B cell (primary cell): ENCODE measurements at regions not wholly inside any gene's neighbourhood (a gene's known extent, or its start where the extent isn't known, plus 50 kb on each side); places are given as distances from the start of the nearest gene placed in this dataset.

Source experiments
- ATAC-seq: fragments of 200-7000 bp; cut with Tn5 transposase; one replicate; pipeline ENCODE4 v1.10.0; 2021; ENCODE audit warnings: low read depth, mild to moderate bottlenecking, moderate number of reproducible peaks, moderate library complexity
- CTCF ChIA-PET: fragments of 350-600 bp; sonication (Branson Sonifier 250); formaldehyde crosslinking; loops from one replicate; lab custom pipeline; 2021; ENCODE audit warnings: antibody characterized with exemption, inconsistent platforms; lab: Charles Lee
- POLR2A ChIA-PET: fragments of 350-600 bp; sonication (Branson Sonifier 250); formaldehyde crosslinking; loops from one replicate; lab custom pipeline; 2021; ENCODE audit warnings: antibody characterized with exemption; lab: Charles Lee
- DNase-seq: peaks from one replicate; pipeline ENCODE4 v3.0.0; 2013
- H2AFZ ChIP-seq: 2 replicates; pipeline ENCODE4 v1.6.1; 2012; ENCODE audit warnings: mild to moderate bottlenecking, low read depth, low read length; ENCODE audit not compliant: insufficient read depth, poor library complexity, severe bottlenecking
- H3K27ac ChIP-seq, 2 donors: 1 replicate in 1 of 2; 2 replicates in 1 of 2; pipeline ENCODE4 v1.5.1; 2012 to 2013; ENCODE audit warnings: low read length in 2 of 2, mild to moderate bottlenecking in 2 of 2, moderate library complexity in 1 of 2
- H3K27me3 ChIP-seq, 4 experiments: fragments of 200-600 bp in 1 of 4; sonication (generic) in 1 of 4; replicated peaks in 1 of 4; 1 replicate in 2 of 4; 2 replicates in 2 of 4; pipeline versions ENCODE4 v1.6.1 to v1.7.0; 2013 to 2016; ENCODE audit warnings: low read length in 3 of 4, mild to moderate bottlenecking in 2 of 4, mixed read lengths in 1 of 4, moderate library complexity in 1 of 4; ENCODE audit not compliant: insufficient read depth in 4 of 4, control insufficient read depth in 3 of 4; ENCODE audit errors: control extremely low read depth in 1 of 4
- H3K36me3 ChIP-seq, 2 experiments: replicated peaks in 1 of 2; 1 replicate in 1 of 2; 2 replicates in 1 of 2; pipeline versions ENCODE4 v1.6.1 to v1.7.1; 2013; ENCODE audit warnings: low read length in 1 of 2; ENCODE audit not compliant: insufficient read depth in 2 of 2, control insufficient read depth in 1 of 2; ENCODE audit errors: control extremely low read depth in 1 of 2, extremely low read depth in 1 of 2
- H3K4me1 ChIP-seq, 2 donors: fragments of 200-600 bp in 1 of 2; sonication (generic) in 1 of 2; 1 replicate in 1 of 2; 2 replicates in 1 of 2; pipeline versions ENCODE4 v1.5.1 to v1.6.1; 2013 to 2017; ENCODE audit warnings: low read length in 2 of 2; ENCODE audit not compliant: control insufficient read depth in 2 of 2, insufficient read depth in 2 of 2
- H3K4me2 ChIP-seq: replicated peaks from 2 replicates; pipeline ENCODE3; 2012; ENCODE audit warnings: mild to moderate bottlenecking, low read depth, low read length; ENCODE audit not compliant: poor library complexity, severe bottlenecking
- H3K4me3 ChIP-seq, 5 experiments: fragments of 200-600 bp in 1 of 5; sonication (generic) in 1 of 5; 1 replicate in 3 of 5; 2 replicates in 2 of 5; pipeline versions ENCODE4 v1.5.1 to v1.7.0; 2011 to 2016; ENCODE audit warnings: low read length in 4 of 5, mild to moderate bottlenecking in 4 of 5, low read depth in 2 of 5, control low read depth in 1 of 5, moderate library complexity in 1 of 5; ENCODE audit not compliant: insufficient read depth in 1 of 5; ENCODE audit errors: control extremely low read depth in 1 of 5, extremely low read depth in 1 of 5
- H3K79me2 ChIP-seq: fragments of 200-600 bp; sonication (generic); one replicate; pipeline ENCODE4 v1.6.0; 2016; ENCODE audit warnings: low read length; ENCODE audit not compliant: control insufficient read depth, insufficient read depth
- H3K9ac ChIP-seq: fragments of 200-600 bp; sonication (generic); 2 replicates; pipeline ENCODE4 v1.6.1; 2017; ENCODE audit warnings: mild to moderate bottlenecking, low read length, moderate library complexity
- H3K9me3 ChIP-seq, 3 donors: one replicate each; pipeline versions ENCODE4 v1.6.1 to v1.7.1; 2013; ENCODE audit warnings: low read length in 2 of 3; ENCODE audit not compliant: control insufficient read depth in 2 of 3, insufficient read depth in 1 of 3; ENCODE audit errors: control extremely low read depth in 1 of 3
- H4K20me1 ChIP-seq: 2 replicates; pipeline ENCODE4 v1.6.0; 2012; ENCODE audit warnings: mild to moderate bottlenecking, low read length; ENCODE audit not compliant: insufficient read depth, control insufficient read depth, poor library complexity, severe bottlenecking
- H3K27ac Mint-ChIP-seq: one replicate; pipeline ENCODE4 v1.8.0; 2021; ENCODE audit warnings: mixed read lengths
- H3K27me3 Mint-ChIP-seq: one replicate; pipeline ENCODE4 v1.8.0; 2021; ENCODE audit warnings: mixed read lengths
- H3K4me1 Mint-ChIP-seq: one replicate; pipeline ENCODE4 v1.8.0; 2021; ENCODE audit warnings: mixed read lengths
- H3K4me3 Mint-ChIP-seq: one replicate; pipeline ENCODE4 v1.8.0; 2021; ENCODE audit warnings: mixed read lengths
- H3K9me3 Mint-ChIP-seq: one replicate; pipeline ENCODE4 v1.8.0; 2022; ENCODE audit warnings: mixed read lengths; ENCODE audit not compliant: insufficient read depth
- CTCF ChIP-seq: fragments of 200-600 bp; IDR thresholded peaks from one replicate; pipeline ENCODE4 v1.8.0; 2022; ENCODE audit warnings: antibody characterized with exemption, mild to moderate bottlenecking
- EZH2 ChIP-seq: IDR thresholded peaks from 2 replicates; pipeline ENCODE4 v1.6.1; 2012; ENCODE audit warnings: borderline replicate concordance, low read depth, mild to moderate bottlenecking, moderate library complexity, low read length; ENCODE audit not compliant: insufficient read depth, poor library complexity, severe bottlenecking
- WGBS: methylation state at CpG from one replicate; pipeline ENCODE4 v1.1.5; 2013; ENCODE audit warnings: missing lambda C conversion rate; ENCODE audit not compliant: insufficient coverage; 5-methylcytosine and 5-hydroxymethylcytosine counted together
- intact Hi-C: fragments of 100-400 bp; cut with micrococcal nuclease; formaldehyde crosslinking; loops from one replicate; pipeline ENCODE4 v1.10.0; 2022

GRCh38 chr5:25107853-25108252 is 463.1 kb upstream of the CDH10 start:
- no peak for TF ChIP-seq EZH2
- no peak for TF ChIP-seq CTCF
- no peaks in the 10 kb centered on the region for H3K79me2 ChIP-seq
- H3K9me3 Mint-ChIP-seq = peaks cover 4% of the 10 kb centered on the region
- ChIA-PET POLR2A (no interaction called here), CTCF (no interaction called here)
- DNase-seq = no peak
- no peaks in the 10 kb centered on the region for H3K4me1 ChIP-seq
- H3K27ac ChIP-seq = no peak overlapping the region
- no peaks in the 10 kb centered on the region for H3K27me3 Mint-ChIP-seq
- H3K4me3 Mint-ChIP-seq = no peak overlapping the region
- no peak overlapping the region for H3K9ac ChIP-seq
- intact Hi-C loops = no loop called here
- ATAC-seq = no peak
- no peak overlapping the region for H3K4me2 ChIP-seq
- no peak overlapping the region for H3K4me3 ChIP-seq
- peaks cover 0 to 3% (median 0%) of the 10 kb centered on the region in 3 donors for H3K9me3 ChIP-seq
- H3K4me1 Mint-ChIP-seq = no peaks in the 10 kb centered on the region
- no peaks in the 10 kb centered on the region for H4K20me1 ChIP-seq
- no peak overlapping the region for H2AFZ ChIP-seq
- H3K27ac Mint-ChIP-seq = no peak overlapping the region
- WGBS = 100% methylated on average over 2 of the region's 4 CpGs
- no peaks in the 10 kb centered on the region for H3K27me3 ChIP-seq
- no peaks in the 10 kb centered on the region for H3K36me3 ChIP-seq

- H3K27me3 Mint-ChIP-seq = no peaks in the 10 kb centered on the region
- no CpG with 5 or more reads among the region's 3 CpGs for WGBS
- no peak overlapping the region for H3K9ac ChIP-seq
- no peak for ATAC-seq
- H2AFZ ChIP-seq = no peak overlapping the region
- H3K4me2 ChIP-seq = no peak overlapping the region
- intact Hi-C loops = no loop called here
- no peaks in the 10 kb centered on the region for H3K9me3 ChIP-seq
- H3K36me3 ChIP-seq = no peaks in the 10 kb centered on the region
- H3K9me3 Mint-ChIP-seq = peaks cover 5% of the 10 kb centered on the region
- no peaks in the 10 kb centered on the region for H3K4me1 ChIP-seq
- no peaks in the 10 kb centered on the region for H3K4me1 Mint-ChIP-seq
- no peaks in the 10 kb centered on the region for H3K27me3 ChIP-seq
- TF ChIP-seq EZH2 = no peak
- no peak for TF ChIP-seq CTCF
- H3K4me3 Mint-ChIP-seq = no peak overlapping the region
- POLR2A ChIA-PET = no interaction called here
- no peak overlapping the region for H3K27ac Mint-ChIP-seq
- no peak for DNase-seq
- H3K4me3 ChIP-seq = no peak overlapping the region
- no peak overlapping the region for H3K27ac ChIP-seq
- H3K79me2 ChIP-seq = no peaks in the 10 kb centered on the region
- CTCF ChIA-PET = no interaction called here
- no peaks in the 10 kb centered on the region for H4K20me1 ChIP-seq
Observed at GRCh38 chr5:25099538-25099937, 454.8 kb upstream of the CDH10 start.
